IPS-NIHi11 (cell line): ENCODE measurements at regions not wholly inside any gene's neighbourhood (a gene's known extent, or its start where the extent isn't known, plus 50 kb on each side); places are given as distances from the start of the nearest gene placed in this dataset.

Source experiments
- DNase-seq: peaks from one replicate; pipeline ENCODE4 v3.0.0; 2012; ENCODE audit warnings: mixed read lengths, low spot score

DNA sequence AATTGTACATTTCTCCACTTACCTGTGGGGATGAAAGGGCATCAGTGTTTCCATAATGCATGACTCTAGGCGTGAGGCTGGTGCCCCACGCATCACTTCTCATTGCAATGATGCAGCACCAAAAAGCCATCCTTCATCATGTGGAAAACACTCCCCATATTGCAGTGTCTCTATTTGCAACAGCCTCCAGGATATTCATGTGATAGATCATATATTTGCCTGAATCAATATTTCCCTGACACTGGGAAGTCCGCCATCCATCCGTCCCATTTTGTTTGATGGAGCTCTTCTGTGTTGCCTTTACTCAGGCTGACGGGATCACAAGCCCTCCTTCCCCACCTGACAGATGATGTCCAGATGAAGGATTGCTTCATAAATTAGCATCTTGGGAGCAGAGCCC, 74.5 kb upstream of the CAMK1G start:
- no peak for DNase-seq

DNA sequence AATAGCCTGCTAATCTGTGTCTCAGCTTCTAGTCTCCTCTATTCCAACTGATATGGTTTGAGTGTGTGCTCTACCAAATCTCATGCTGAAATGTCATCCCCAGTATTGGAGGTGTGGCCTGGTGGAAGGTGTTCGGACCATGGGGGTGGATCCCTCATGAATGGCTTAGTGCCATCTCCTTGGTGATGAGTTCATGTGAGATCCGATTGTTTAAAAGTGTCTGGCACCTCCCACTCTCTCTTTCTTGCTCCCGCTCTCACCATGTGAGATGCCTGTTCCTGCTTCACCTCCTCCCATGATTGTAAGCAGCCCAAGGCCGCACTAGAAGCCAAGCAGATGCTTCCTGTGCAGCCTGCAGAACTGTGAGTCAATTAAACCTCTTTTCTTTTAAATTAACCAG, 73.5 kb upstream of the CAMK1G start:
- DNase-seq = no peak

DNA sequence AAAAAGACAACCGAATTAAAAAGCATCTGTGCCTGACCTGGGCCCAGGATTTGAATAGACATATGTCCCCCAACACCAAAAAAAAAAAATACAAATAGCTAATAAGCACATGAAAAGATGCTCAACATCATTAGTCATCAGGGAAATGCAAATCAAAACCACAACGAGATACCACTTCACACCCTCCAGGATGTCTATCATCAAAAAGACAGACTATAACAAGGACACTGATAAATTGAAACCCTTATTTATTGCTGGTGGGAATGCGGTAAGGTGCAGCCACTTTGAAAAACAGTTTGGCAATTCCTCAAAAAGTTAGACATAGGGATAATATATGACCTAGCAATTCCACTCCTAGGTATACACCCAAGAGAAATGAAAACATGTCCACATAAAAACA, 72.3 kb upstream of the CAMK1G start:
- DNase-seq = no peak

DNA sequence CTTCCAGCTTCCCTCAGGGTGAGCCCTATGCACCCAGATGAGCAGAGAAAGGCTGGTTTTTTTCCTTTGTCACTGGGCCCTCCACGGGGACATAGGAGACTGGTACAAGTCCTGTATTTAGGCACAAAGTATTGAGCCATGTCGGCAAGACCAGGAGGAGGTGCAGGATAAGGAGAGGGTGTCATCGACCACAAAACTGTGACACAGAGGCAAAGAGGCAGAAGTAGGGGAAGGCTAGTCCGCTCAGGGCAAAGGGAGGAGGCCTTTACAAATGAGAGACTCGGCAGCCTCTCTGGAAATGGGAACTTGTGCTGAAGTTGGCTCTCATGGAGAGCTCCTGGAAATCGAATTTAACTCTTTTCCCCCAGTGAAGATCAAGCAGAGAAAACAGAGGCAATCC, 70.7 kb upstream of the CAMK1G start:
- no peak for DNase-seq

DNA sequence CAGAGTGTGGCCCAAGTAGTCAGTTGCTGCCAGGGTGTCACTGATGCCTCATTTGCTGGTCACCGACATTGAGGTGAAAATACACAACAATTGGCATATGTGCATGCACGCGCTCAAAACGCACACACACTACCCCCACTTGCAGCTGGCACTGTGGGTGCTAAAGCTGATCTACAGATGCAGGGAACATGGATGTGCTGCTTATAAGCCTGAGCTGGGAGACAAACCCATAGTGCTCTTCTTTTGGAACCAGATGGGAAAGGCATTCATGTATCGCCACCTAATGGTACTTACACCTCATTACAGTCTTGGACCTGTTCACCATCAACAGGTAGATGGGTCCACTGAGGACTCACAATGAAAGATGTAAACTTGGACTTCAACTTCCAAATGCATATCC, 70.3 kb upstream of the CAMK1G start:
- peak; percentile 81 for DNase-seq

DNA sequence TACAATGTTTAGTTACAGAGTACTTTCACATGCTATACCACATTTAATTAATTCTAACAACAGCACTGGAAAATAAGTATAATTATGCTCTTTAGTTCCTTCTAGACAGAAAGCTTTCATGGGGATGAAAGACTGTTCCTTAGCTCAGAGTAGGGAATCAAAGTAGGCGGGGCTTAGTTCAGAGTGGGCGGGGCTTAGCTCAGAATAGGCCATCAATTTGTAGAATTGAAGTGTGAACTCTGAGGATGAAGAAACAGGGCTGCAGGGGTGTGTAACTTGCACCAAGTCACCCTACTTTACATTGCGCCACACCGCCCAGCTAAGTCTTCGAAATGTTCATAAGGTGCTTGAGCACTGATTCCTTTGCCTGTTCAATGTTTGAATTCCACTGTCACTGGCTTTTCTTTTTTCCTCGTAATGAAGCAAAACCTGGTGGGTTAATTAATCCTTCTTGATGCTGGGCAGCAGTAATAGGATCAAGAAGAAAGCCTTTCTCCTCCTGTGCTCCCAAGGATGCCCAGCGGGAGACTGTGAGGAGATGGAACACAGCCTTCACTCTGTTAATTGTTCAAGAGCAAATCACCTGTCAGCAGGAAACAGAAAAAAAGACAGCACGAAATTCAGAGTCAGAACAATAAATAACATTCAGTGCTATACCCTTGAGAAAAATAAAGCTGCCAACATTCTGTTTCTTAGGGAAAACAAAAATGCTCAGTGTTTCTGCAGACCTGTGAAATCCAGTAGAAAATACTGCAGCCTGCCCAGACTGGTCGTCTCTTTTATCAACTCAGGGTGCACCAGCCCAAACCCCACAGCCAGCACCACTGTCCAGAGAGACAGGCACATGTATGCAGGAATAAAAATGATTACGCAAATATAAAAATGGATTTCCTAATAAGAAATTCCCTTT, 66.5 kb upstream of the CAMK1G start:
- peak; percentile 27 for DNase-seq

DNA sequence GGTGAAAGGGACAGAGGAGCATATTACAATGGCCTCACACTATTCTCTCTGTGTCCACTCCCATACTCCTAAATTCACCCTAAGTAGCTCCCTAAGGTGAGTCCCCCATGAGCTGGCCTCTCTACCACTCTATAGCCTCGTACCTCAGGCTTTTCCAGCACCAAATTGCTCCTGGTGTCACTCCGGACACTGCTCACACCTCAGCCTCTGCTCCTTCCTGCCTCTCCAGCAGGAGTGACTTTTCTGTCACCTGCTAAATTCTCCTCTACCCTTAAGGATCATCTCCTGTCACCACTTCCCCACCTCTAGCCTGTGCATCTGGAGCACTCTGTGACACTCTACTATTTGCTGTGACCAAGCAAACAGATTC, 65.8 kb upstream of the CAMK1G start:
- no peak for DNase-seq

DNA sequence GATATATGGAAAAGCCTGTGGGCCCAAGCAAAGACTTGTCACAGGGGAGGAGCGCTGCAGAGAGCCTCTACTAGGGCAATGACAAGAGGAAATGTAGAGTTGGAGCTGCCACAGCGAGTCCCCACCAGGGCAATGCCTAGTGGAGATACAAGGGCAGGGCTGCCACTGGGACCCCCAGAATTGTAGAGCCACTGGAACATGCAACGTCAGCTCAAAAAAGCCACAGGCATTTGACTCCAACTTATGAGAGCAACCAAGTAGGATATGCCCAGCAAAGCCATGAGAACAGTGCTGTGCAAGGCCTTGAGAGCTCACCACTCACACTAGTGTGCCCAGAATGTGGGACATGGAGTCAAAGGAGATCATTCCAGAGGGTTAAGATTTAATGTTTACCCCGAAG, 63.7 kb upstream of the CAMK1G start:
- no peak for DNase-seq

DNA sequence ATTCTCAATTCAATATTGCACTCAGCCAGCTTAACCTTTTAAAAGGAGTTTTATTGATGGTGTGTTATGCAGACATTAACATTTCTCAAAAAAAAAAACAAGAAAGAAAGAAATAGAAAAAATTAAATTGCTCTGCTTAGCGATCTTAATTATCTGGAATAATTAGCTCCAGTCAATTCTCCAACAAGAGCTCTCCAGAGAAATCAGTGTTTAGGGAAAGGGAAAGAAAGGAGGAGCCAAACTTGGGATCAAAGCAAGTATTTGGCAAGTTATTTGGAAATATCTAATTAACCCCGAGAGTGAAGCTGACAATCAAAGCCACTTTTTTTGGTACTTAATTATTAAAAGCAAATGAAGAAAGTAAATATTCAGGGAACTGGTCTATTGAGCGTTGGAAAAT, 60.7 kb upstream of the CAMK1G start:
- DNase-seq = no peak

DNA sequence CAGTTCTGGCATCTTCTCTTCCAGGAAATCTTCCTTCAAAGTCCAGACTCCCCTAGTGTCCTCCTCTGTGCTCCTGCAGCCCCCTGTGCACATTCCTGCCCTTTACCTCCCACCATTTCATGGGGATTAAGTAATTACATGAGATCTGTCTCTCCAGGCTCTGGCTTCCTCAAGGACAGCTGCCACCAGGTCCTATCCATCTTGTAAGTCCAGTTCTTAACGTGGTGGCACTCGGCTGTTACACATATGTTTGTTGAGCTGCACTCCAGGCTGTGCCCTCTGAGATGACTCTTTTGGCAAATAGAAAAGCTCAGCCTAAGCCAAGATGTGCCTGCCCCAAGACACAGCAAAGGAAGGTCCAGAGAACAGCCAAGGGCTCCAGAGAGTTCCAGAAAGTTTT, 57.4 kb upstream of the CAMK1G start:
- DNase-seq = no peak

DNA sequence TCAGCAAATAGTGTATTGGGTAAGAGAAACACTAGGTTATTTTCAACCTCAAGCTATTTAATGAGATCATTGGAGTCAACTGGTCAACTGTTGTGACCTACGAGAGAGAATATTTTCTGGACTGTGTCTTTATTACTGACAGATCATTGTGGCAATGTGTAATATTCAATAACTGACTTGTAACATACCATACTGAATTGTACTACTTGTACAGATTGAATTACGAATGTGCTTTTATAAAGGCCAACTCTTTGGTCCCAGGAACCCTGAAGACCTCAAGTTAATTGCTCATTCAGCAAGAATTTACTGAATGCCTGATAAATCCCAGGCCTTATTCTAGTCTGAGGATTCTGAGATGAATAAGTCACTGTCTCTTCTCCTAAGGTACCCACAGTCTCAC, 56.1 kb upstream of the CAMK1G start:
- DNase-seq = no peak

DNA sequence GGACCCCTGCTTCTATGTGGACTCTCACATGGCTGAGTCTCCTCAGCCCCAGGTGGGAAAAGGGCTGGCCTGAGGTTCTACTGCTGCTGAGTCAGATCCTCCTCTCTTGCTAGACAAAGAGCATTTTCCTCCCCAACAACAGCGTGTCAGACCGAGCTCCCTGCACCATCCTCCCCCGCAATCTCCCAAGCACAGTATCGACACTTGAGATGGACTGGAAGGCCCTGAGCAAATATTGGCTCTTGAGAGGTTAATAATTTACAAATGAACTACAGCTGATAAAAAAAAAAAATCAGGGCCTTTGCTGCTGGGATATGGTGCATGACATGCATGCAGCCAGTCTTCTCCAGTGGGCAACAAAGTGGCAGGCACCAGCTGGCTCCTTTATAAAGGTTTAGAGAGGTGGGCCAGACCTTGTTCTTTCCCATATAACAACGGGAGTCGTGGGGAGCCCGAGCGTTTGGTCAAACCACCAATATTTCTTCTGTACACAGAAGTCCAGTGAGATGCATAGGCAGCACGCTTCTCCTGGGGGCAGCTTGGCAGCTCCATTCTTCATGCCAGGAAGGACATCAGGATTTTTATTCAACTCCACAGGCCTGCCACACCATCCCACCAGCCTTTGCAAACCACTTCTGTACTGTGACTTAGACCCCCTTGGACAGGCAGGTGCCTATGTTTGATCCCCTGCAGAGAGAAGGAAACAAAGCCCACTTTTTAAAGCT, 55.4 kb upstream of the CAMK1G start:
- DNase-seq = no peak

DNA sequence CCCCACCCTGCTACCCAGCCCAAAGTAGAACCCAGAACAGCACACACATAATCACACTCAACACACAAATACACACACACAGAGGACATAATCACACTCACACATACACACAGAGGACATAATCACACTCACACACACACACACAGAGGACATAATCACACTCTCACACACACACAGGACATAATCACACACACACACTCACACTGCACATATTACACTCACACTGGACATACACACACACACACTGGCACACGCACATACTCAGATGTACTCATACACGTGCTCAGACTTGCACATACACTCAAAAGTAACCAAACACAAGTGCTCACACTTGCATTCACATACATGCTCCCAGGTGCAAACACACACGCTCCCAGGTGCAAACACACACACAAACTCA, 54.3 kb upstream of the CAMK1G start:
- no peak for DNase-seq

DNA sequence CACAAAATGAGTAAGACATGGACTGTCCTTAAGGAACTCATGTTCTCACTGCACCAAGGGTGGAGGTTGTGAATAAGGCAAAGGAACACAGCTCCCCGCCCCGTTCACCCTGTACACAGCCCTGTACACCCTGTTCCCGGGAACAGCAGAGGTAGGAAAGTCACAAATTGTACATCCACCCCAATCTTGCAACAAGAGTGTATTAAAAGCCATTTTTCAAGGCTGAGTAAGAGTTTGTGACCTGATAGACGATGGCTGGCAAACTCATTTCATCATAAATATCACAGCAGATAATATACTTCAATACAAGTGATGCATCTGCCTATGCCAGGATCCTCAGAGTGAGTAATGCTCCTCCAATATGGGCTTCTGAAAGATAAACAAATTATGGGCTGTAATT, 52.5 kb upstream of the CAMK1G start:
- DNase-seq = no peak

DNA sequence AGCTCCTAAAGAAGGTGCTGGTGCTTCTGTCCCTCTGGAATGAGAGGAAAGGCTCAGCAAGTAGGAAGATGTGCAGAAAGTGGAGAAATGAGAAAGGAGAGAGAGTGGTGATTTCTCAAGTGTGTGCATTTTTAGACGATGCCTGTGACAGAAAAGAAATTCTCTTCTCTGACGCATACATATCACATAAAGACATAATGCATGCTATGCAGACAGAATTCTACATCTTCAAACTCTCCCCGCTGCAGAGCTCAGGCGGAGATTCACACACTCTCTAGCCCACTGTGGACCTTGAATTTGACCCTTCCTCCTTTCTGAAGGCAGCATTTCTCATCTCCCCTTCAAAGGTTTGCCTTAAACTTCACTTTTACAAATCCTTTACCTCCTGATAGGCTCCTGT, 52.0 kb upstream of the CAMK1G start:
- no peak for DNase-seq
